SK-N-MC (cell line): ENCODE measurements at regions not wholly inside any gene's neighbourhood (a gene's known extent, or its start where the extent isn't known, plus 50 kb on each side); places are given as distances from the start of the nearest gene placed in this dataset.
"Not testable (repeated sequence)": the region's sequence is repeated elsewhere in the genome, so short reads cannot be mapped to it uniquely, and the experiment has no call there.

ENCODE experiments used
- DNase-seq: peaks from one replicate; pipeline ENCODE4 v3.0.0-alpha.2; 2011; ENCODE audit warnings: low read depth, low spot score
- H3K27ac ChIP-seq: fragments of 200-600 bp; sonication (generic); 2 replicates; pipeline ENCODE4 v1.5.1; 2016; ENCODE audit warnings: mixed run types
- H3K36me3 ChIP-seq: fragments of 200-600 bp; sonication (generic); 2 replicates; pipeline ENCODE4 v1.6.1; 2017; ENCODE audit warnings: antibody characterized with exemption, low read length, mixed read lengths; ENCODE audit not compliant: insufficient read depth
- H3K4me3 ChIP-seq: fragments of 200-600 bp; sonication (generic); 2 replicates; pipeline ENCODE4 v1.5.1; 2016
- H3K9ac ChIP-seq: fragments of 200-600 bp; sonication (generic); 2 replicates; pipeline ENCODE4 v1.8.0; 2017; ENCODE audit warnings: mixed run types, mixed read lengths; ENCODE audit not compliant: insufficient read length
- H3K9me3 ChIP-seq: fragments of 200-600 bp; sonication (generic); 2 replicates; pipeline ENCODE4 v1.6.1; 2017; ENCODE audit warnings: low read depth, mild to moderate bottlenecking, antibody characterized with exemption, low read length, moderate library complexity, mixed read lengths
- EZH2 ChIP-seq: fragments of 200-600 bp; sonication (generic); IDR thresholded peaks from one replicate; pipeline ENCODE4 v1.6.1; 2017; ENCODE audit warnings: antibody characterized with exemption
- FOXP2 ChIP-seq: optimal IDR thresholded peaks from 2 replicates; pipeline ENCODE3; 2011; ENCODE audit warnings: mild to moderate bottlenecking, moderate library complexity; ENCODE audit not compliant: insufficient read depth; ENCODE audit errors: extremely low read length, control extremely low read depth
- POLR2AphosphoS5 ChIP-seq: IDR thresholded peaks from 2 replicates; pipeline ENCODE4 v1.6.1; 2012; ENCODE audit warnings: mild to moderate bottlenecking, low read depth, low read length, borderline replicate concordance

- no peaks in the 10 kb centered on the region for H3K36me3 ChIP-seq
- H3K4me3 ChIP-seq, result no peak overlapping the region
- no peak for DNase-seq
- no peak overlapping the region for H3K9ac ChIP-seq
- no peaks in the 10 kb centered on the region for H3K9me3 ChIP-seq
- H3K27ac ChIP-seq, result no peak overlapping the region
- no peak for TF ChIP-seq FOXP2
- no peak for TF ChIP-seq POLR2AphosphoS5
- no peak for TF ChIP-seq EZH2
Measured at GRCh38 chr2:40690036-40690435, 238.1 kb upstream of the SLC8A1 start.

DNA sequence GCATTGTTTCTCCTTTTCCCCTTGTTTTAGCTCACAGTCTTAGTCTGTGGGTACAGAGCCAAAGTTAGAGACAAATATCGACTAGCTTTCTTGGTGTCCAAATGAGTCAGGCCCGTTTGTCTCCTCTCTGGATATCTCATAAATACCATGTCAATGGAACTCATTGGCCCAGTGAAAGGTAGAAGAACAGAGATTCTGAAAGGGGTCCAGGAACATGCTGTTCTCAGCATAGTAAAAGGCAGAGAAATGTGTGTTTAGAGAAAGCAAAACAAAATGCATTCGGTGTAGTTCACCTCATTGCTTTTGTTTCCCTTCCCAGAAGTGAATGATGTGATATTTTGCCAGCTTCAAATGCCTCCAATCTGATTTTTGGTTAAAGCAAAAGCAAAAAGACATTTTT, 238.6 kb upstream of the SLC8A1 start:
- Histone ChIP-seq H3K4me3 (no peak overlapping the region), H3K9ac (no peak overlapping the region), H3K27ac (no peak overlapping the region), H3K36me3 (no peaks in the 10 kb centered on the region), H3K9me3 (no peaks in the 10 kb centered on the region)
- DNase-seq, result no peak
- TF ChIP-seq EZH2 (no peak), POLR2AphosphoS5 (no peak), FOXP2 (no peak)

DNA sequence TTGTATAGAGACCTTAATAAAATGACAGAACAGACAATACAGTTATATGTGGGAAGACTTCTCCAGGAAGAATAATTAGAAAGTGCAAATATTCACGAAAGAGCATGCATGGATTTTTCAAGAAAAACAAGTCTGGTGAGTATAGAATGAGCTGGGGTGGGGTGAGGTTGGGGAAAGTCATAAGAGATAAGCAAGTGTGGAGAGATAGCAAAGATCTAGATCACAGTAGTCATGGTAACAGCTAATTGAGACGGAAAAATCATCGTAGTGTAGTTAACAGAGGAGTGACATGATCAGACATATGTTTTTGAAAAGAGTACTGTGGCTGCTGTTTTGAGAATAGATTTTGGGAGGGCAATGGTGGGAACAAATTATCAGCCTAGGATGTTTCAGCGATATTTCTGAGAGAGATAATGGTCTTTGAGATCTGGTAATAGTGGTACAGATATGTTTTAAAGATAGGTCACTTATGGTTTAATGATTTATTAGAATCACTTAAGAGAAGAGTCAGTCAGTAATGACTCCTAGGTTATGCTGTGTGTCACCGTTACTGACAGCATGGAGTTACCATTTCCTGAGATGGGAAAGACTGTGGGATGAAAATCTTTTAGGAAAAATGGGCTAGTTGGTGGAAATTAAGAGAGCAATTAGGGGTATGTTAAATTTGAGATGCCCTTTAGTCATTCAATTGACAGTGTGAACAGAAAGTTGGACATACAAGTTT, 248.5 kb upstream of the SLC8A1 start:
- H3K9ac ChIP-seq, result no peak overlapping the region
- H3K4me3 ChIP-seq, result no peak overlapping the region
- H3K36me3 ChIP-seq, result no peaks in the 10 kb centered on the region
- H3K27ac ChIP-seq, result no peak overlapping the region
- no peak for TF ChIP-seq EZH2
- no peak for TF ChIP-seq POLR2AphosphoS5
- TF ChIP-seq FOXP2, result no peak
- no peak for DNase-seq
- no peaks in the 10 kb centered on the region for H3K9me3 ChIP-seq

DNA sequence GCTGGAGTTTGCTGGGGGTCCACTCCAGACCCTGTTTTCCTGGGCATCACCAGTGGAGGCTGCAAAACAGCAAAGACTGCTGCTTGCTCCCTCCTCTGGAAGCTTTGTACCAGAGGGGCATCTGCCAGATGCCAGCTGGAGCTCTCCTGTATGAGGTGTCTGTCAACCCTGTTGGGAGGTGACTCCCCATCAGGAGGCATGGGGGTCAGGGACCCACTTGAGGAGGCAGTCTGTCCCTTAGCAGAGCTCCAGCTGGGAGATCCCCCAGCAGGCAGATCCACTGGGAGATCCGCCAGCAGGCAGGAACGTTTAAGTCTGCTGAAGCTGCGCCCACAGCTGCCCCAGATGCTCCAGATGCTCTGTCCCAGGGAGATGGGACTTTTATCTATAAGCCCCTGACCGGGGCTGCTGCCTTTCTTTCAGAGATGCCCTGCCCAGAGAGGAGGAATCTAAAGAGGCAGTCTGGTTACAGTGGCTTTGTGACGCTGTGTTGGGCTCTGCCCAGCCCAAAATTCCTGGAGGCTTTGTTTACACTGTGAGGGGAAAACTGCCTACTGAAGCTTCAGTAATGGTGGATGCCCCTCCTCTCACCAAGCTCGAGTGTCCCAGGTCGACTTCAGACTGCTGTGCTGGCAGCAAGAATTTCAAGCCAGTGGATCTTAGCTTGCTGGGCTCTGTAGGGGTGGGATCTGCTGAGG, 260.5 kb upstream of the SLC8A1 start:
- H3K36me3 ChIP-seq, H3K9me3 ChIP-seq, H3K27ac ChIP-seq, DNase-seq, H3K9ac ChIP-seq, H3K4me3 ChIP-seq: not testable (repeated sequence)

DNA sequence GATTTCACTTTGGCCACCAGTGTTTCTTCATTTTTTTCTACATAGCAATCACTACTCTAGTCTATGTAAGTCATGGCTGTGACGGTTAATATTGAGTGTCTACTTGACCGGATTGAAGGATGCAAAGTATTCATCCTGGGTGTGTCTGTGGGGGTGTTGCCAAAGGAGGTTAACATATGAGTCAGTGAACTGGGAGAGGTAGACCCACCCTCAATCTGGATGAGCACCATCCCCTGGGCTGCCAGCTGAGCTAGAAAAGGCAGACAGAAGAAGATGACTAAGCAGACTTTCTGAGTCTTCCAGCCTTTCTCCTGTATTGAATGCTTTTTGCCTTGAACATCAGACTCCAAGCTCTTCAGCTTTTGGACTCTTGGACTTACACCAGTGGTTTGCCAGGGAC, 265.0 kb upstream of the SLC8A1 start:
- H3K27ac ChIP-seq, result no peak overlapping the region
- H3K9me3 ChIP-seq, result no peaks in the 10 kb centered on the region
- DNase-seq, result no peak
- no peak overlapping the region for H3K9ac ChIP-seq
- H3K4me3 ChIP-seq, result no peak overlapping the region
- H3K36me3 ChIP-seq, result no peaks in the 10 kb centered on the region
- no peak for TF ChIP-seq EZH2
- no peak for TF ChIP-seq FOXP2
- TF ChIP-seq POLR2AphosphoS5, result no peak

GRCh38 chr2:40719414-40719813, 267.5 kb upstream of the SLC8A1 start:
- TF ChIP-seq FOXP2 (no peak), EZH2 (no peak), POLR2AphosphoS5 (no peak)
- Histone ChIP-seq H3K4me3 (no peak overlapping the region), H3K36me3 (no peaks in the 10 kb centered on the region), H3K27ac (no peak overlapping the region), H3K9ac (no peak overlapping the region), H3K9me3 (no peaks in the 10 kb centered on the region)
- no peak for DNase-seq

GRCh38 chr2:40721595-40721994, 269.7 kb upstream of the SLC8A1 start:
- H3K9me3 ChIP-seq, result no peaks in the 10 kb centered on the region
- no peak overlapping the region for H3K27ac ChIP-seq
- no peak overlapping the region for H3K9ac ChIP-seq
- TF ChIP-seq POLR2AphosphoS5 (no peak), FOXP2 (no peak), EZH2 (no peak)
- no peak for DNase-seq
- H3K36me3 ChIP-seq, result no peaks in the 10 kb centered on the region
- H3K4me3 ChIP-seq, result no peak overlapping the region

DNA sequence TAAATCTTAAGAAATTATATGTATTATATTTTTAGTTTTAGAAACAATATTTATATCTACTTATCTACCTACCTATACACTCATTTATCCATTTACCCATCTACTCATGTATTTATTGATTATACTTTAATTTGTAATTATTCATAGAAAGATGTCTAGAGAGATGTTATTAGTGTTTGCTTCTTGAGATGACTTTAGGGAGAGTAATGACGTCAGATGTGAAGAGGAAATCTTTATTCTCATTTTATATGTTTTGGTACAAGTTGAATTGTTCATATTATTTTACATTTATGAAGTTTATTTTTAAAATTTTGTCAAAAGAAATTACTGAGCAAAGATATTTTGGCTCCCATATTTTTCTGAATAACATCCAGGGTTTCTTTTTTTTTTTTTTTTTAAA, 271.3 kb upstream of the SLC8A1 start:
- Histone ChIP-seq H3K36me3 (no peaks in the 10 kb centered on the region), H3K9ac (no peak overlapping the region), H3K27ac (no peak overlapping the region), H3K9me3 (no peaks in the 10 kb centered on the region), H3K4me3 (no peak overlapping the region)
- TF ChIP-seq FOXP2 (no peak), EZH2 (no peak)
- DNase-seq, result no peak

DNA sequence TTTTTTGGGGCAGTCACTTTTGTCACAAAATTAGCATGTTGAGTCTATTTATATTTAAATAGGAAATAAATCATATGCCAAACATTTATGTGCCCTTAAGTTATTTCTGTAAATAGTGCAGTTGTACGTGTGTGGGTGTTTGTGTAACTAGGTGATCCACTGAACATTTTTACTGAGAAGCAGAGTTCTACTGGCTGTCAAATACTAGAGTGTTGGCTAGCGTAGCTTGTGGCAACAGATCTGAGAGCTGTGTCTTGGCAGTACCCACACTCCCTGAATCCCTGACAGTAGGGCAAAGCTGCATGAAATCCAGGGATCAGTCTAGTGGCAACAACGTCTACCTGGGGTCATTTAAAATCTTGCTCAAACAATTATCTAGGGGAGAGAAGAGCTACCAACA, 273.1 kb upstream of the SLC8A1 start:
- Histone ChIP-seq H3K27ac (no peak overlapping the region), H3K4me3 (no peak overlapping the region), H3K36me3 (no peaks in the 10 kb centered on the region), H3K9ac (no peak overlapping the region), H3K9me3 (no peaks in the 10 kb centered on the region)
- TF ChIP-seq FOXP2, result no peak
- TF ChIP-seq POLR2AphosphoS5, result no peak
- no peak for TF ChIP-seq EZH2
- DNase-seq, result no peak
